IMR-90 (cell line): ENCODE measurements at regions not wholly inside any gene's neighbourhood (a gene's known extent, or its start where the extent isn't known, plus 50 kb on each side); places are given as distances from the start of the nearest gene placed in this dataset.

ENCODE experiments used
- ATAC-seq: fragments of 200-7000 bp; cut with Tn5 transposase; 2 replicates; pipeline ENCODE4 v1.9.1; 2020; ENCODE audit warnings: low read depth, mild to moderate bottlenecking, moderate library complexity
- BruUV-seq: library from RNA; stranded (reverse); fragments of 400-500 nt; replicated peaks from 2 replicates; lab custom pipeline; 2021; lab: Mats Ljungman, UMichigan
- CTCF ChIA-PET: fragments of 300-600 bp; formaldehyde crosslinking; extraction: SDS; loops from one replicate; lab custom pipeline; 2021; ENCODE audit warnings: antibody characterized with exemption; lab: Yijun Ruan, JAX
- POLR2A ChIA-PET: fragments of 300-600 bp; sonication (Branson Sonifier 250); formaldehyde crosslinking; loops from one replicate; lab custom pipeline; 2022; ENCODE audit warnings: antibody characterized with exemption; ENCODE audit not compliant: unreplicated experiment; lab: Charles Lee
- DNase-seq: peaks from one replicate; pipeline ENCODE4 v3.0.0; 2013
- H2AFZ ChIP-seq: replicated peaks from 2 replicates; pipeline ENCODE3; 2013; ENCODE audit warnings: low read length, mild to moderate bottlenecking; ENCODE audit not compliant: poor library complexity
- H2AK5ac ChIP-seq: 2 replicates; pipeline ENCODE4 v1.6.1; 2013; ENCODE audit warnings: low read depth, low read length, inconsistent platforms
- H2AK9ac ChIP-seq: replicated peaks from 2 replicates; pipeline ENCODE3; 2013; ENCODE audit warnings: mild to moderate bottlenecking, low read depth, low read length, moderate library complexity; ENCODE audit not compliant: poor library complexity
- H2BK120ac ChIP-seq: 2 replicates; pipeline ENCODE4 v1.6.1; 2013; ENCODE audit warnings: low read depth, low read length, inconsistent platforms
- H2BK15ac ChIP-seq: 3 replicates; pipeline ENCODE4 v1.6.1; 2013; ENCODE audit warnings: low read depth, low read length, inconsistent platforms
- H2BK20ac ChIP-seq: 2 replicates; pipeline ENCODE4 v1.6.1; 2013; ENCODE audit warnings: low read depth, mild to moderate bottlenecking, inconsistent platforms, low read length, moderate library complexity
- H2BK5ac ChIP-seq: 2 replicates; pipeline ENCODE4 v1.6.1; 2013; ENCODE audit warnings: mild to moderate bottlenecking, low read depth, low read length, inconsistent platforms; ENCODE audit not compliant: poor library complexity, severe bottlenecking
- H3K14ac ChIP-seq: replicated peaks from 2 replicates; pipeline ENCODE4 v1.6.1; 2013; ENCODE audit warnings: low read depth, low read length, inconsistent platforms
- H3K18ac ChIP-seq: 2 replicates; pipeline ENCODE4 v1.6.1; 2013; ENCODE audit warnings: low read depth, low read length, control low read depth
- H3K23ac ChIP-seq: 2 replicates; pipeline ENCODE4 v1.6.1; 2013; ENCODE audit warnings: low read depth, low read length, inconsistent platforms
- H3K27ac ChIP-seq: 2 replicates; pipeline ENCODE4 v1.5.1; 2013; ENCODE audit warnings: mild to moderate bottlenecking, control low read depth, low read length; ENCODE audit not compliant: insufficient read depth
- H3K27me3 ChIP-seq: 2 replicates; pipeline ENCODE4 v1.6.1; 2013; ENCODE audit warnings: low read length; ENCODE audit not compliant: control insufficient read depth, insufficient read depth
- H3K36me3 ChIP-seq: 2 replicates; pipeline ENCODE4 v1.6.1; 2013; ENCODE audit warnings: low read length, mixed read lengths; ENCODE audit not compliant: control insufficient read depth, insufficient read depth
- H3K4ac ChIP-seq: 2 replicates; pipeline ENCODE4 v1.6.1; 2013; ENCODE audit warnings: low read depth, low read length, inconsistent platforms
- H3K4me1 ChIP-seq: 2 replicates; pipeline ENCODE4 v1.6.1; 2013; ENCODE audit warnings: low read length, mixed read lengths; ENCODE audit not compliant: control insufficient read depth, insufficient read depth
- H3K4me2 ChIP-seq: 2 replicates; pipeline ENCODE4 v1.6.1; 2013; ENCODE audit warnings: low read depth, mild to moderate bottlenecking, control low read depth, low read length, moderate library complexity
- H3K4me3 ChIP-seq: 2 replicates; pipeline ENCODE4 v1.5.1; 2013; ENCODE audit warnings: low read depth, mild to moderate bottlenecking, control low read depth, low read length, moderate library complexity; ENCODE audit not compliant: insufficient read depth
- H3K56ac ChIP-seq: 2 replicates; pipeline ENCODE4 v1.6.1; 2013; ENCODE audit warnings: low read length, inconsistent platforms; ENCODE audit not compliant: insufficient read depth; ENCODE audit errors: extremely low read depth
- H3K79me1 ChIP-seq, 2 experiments: 2 replicates each; pipeline ENCODE4 v1.6.1; 2013; ENCODE audit warnings: low read length in 2 of 2, inconsistent platforms in 1 of 2, low read depth in 1 of 2
- H3K9ac ChIP-seq: 2 replicates; pipeline ENCODE4 v1.6.1; 2013; ENCODE audit warnings: low read depth, low read length, control low read depth
- H3K9me1 ChIP-seq: 2 replicates; pipeline ENCODE4 v1.6.1; 2013; ENCODE audit warnings: low read length, inconsistent platforms; ENCODE audit not compliant: insufficient read depth
- H3K9me3 ChIP-seq: 2 replicates; pipeline ENCODE4 v1.6.1; 2013; ENCODE audit warnings: low read length; ENCODE audit not compliant: control insufficient read depth, insufficient read depth
- H4K20me1 ChIP-seq: 2 replicates; pipeline ENCODE4 v1.6.1; 2013; ENCODE audit warnings: low read length, inconsistent platforms; ENCODE audit not compliant: insufficient read depth
- H4K5ac ChIP-seq: 2 replicates; pipeline ENCODE4 v1.6.1; 2013; ENCODE audit warnings: mild to moderate bottlenecking, low read depth, low read length, control low read depth
- H4K8ac ChIP-seq, 2 experiments: 2 replicates each; pipeline ENCODE4 v1.6.1; 2013; ENCODE audit warnings: low read depth in 2 of 2, low read length in 2 of 2, control low read depth in 1 of 2, inconsistent platforms in 1 of 2
- H4K91ac ChIP-seq: 2 replicates; pipeline ENCODE4 v1.6.1; 2013; ENCODE audit warnings: low read depth, low read length, inconsistent platforms; ENCODE audit not compliant: insufficient read depth
- USF2 ChIP-seq: fragments of 150-350 bp; IDR thresholded peaks from 2 replicates; pipeline ENCODE4 v1.6.1; 2017; ENCODE audit warnings: mild to moderate bottlenecking, antibody characterized with exemption, low read length, low read depth
- WGBS, 2 experiments: methylation state at CpG; one replicate each; pipeline versions ENCODE4 v1.1.5 to v1.1.7; 2013; ENCODE audit warnings: missing lambda C conversion rate in 2 of 2; ENCODE audit not compliant: insufficient read length in 1 of 2; ENCODE audit errors: extremely low coverage in 2 of 2; 5-methylcytosine and 5-hydroxymethylcytosine counted together
- dilution Hi-C: fragments of 300-500 bp; cut with HindIII; formaldehyde crosslinking; loops from one replicate; pipeline ENCODE4 v1.14.3; 2018; ENCODE audit warnings: low sequenced_read_pairs; ENCODE audit not compliant: unreplicated experiment
- in situ Hi-C: fragments of 300-500 bp; cut with MboI; formaldehyde crosslinking; loops from 3 replicates; pipeline ENCODE4 v1.14.3; 2019; ENCODE audit warnings: low sequenced_read_pairs, inconsistent platforms, mixed read lengths
- intact Hi-C: fragments of 100-400 bp; cut with micrococcal nuclease; formaldehyde crosslinking; loops from 2 replicates; pipeline ENCODE4 v1.10.0; 2022

GRCh38 chr2:138116456-138116855 lies 152.2 kb downstream of the HNMT start:
- ChIA-PET POLR2A (no interaction called here), CTCF (no interaction called here)
- H2BK5ac ChIP-seq = no peak overlapping the region
- no peaks in the 10 kb centered on the region for H3K4me1 ChIP-seq
- TF ChIP-seq USF2 = no peak
- H3K4ac ChIP-seq = no peak overlapping the region
- WGBS, 2 experiments = no CpG with 5 or more reads among the region's 4 CpGs
- H2AFZ ChIP-seq = no peak overlapping the region
- no peak overlapping the region for H2BK120ac ChIP-seq
- H3K27me3 ChIP-seq = no peaks in the 10 kb centered on the region
- H2AK5ac ChIP-seq = no peak overlapping the region
- H3K18ac ChIP-seq = no peak overlapping the region
- no peak overlapping the region for H3K9ac ChIP-seq
- intact Hi-C loops (no loop called here), in situ Hi-C loops (no loop called here), dilution Hi-C loops (no loop called here)
- ATAC-seq = no peak
- H4K91ac ChIP-seq = no peak overlapping the region
- BruUV-seq = no TSS peak
- no peak overlapping the region for H3K23ac ChIP-seq
- DNase-seq = no peak
- no peak overlapping the region for H3K4me3 ChIP-seq
- H3K36me3 ChIP-seq = no peaks in the 10 kb centered on the region
- H3K9me1 ChIP-seq = no peaks in the 10 kb centered on the region
- no peak overlapping the region for H3K27ac ChIP-seq
- H4K8ac ChIP-seq = no peak overlapping the region
- H4K20me1 ChIP-seq = no peaks in the 10 kb centered on the region
- H3K9me3 ChIP-seq = no peaks in the 10 kb centered on the region
- no peak overlapping the region for H2AK9ac ChIP-seq
- H3K56ac ChIP-seq = no peak overlapping the region
- no peak overlapping the region for H4K5ac ChIP-seq
- H3K14ac ChIP-seq = no peak overlapping the region
- H3K79me1 ChIP-seq = no peaks in the 10 kb centered on the region
- H2BK20ac ChIP-seq = no peak overlapping the region
- no peak overlapping the region for H3K4me2 ChIP-seq
- H2BK15ac ChIP-seq = no peak overlapping the region
